ENCODE measurements at regions not wholly inside any gene's neighbourhood (a gene's known extent, or its start where the extent isn't known, plus 50 kb on each side); places are given as distances from the start of the nearest gene placed in this dataset.

DNA sequence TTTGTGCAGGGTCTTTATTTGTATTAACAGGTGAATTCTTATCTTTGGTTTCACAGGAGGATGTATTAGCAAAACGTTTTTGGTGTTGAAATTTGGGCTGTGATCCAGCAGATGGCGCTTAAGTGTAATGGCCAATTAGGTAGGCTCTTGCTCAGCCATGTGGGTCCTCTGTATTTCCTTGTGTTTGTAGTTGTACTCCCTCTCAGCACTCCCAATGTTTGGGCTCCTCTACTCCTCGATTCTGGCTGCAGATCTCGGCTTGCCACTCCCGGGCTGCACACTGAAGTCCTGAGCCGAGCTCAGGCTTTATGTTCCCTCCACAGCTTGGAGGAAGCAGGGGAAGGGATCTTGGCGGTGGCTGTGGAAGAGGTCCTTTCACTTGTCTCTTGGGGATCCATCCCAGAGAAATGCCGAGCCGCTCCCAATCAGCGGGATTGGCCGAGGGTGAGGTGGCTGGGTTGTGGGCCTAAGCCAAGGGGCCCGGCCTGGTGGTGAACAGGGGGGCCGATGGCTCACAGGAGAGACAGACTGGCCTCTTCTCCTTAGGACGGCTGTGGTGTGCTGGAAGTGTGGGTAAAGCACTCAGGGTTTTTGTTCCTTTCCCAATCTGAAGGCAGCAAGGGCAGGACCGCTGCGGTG, 133.7 kb downstream of the AEBP2 start:
- WGBS, 2 experiments (ENCODE audit: insufficient coverage in 2 of 2), result 64 to 75% methylated on average over 11 to 16 of the region's 16 CpGs
- Histone ChIP-seq H3K4me1 (ENCODE audit: control insufficient read depth, insufficient read depth, low read length, poor library complexity, severe bottlenecking) (peaks cover 10% of the 10 kb centered on the region), H3K36me3 (ENCODE audit: control insufficient read depth, insufficient read depth, low read length) (no peaks in the 10 kb centered on the region), H3K4me3 (ENCODE audit: extremely low read depth, insufficient read depth, low read length, poor library complexity, severe bottlenecking) (no peak overlapping the region), H3K27ac (ENCODE audit: low read depth, low read length, severe bottlenecking) (no peak overlapping the region), H3K9me3 (ENCODE audit: control insufficient read depth, low read length) (no peaks in the 10 kb centered on the region)

DNA sequence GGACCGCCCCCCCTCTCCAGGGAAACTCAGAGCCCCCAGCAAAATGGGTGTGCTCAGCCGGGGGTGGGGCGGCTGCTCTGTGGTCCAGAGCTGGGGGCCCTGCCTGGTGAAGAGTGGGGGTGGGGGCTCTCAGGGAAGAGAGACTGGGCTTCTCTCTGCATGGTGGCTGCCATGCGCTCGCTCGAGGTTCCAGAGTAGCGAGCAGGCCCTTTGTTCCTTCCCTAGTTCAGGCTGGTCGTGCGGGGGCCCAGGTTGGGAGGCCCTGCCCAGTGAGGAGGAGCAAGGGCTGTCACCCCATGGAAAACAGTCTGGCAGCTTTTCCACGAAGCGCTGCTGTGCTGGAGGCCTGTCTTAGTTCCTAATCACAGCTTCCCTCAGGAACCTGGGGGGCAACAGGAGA, 134.6 kb downstream of the AEBP2 start:
- no peaks in the 10 kb centered on the region for H3K36me3 ChIP-seq (ENCODE audit: control insufficient read depth, insufficient read depth, low read length)
- H3K4me1 ChIP-seq (ENCODE audit: control insufficient read depth, insufficient read depth, low read length, poor library complexity, severe bottlenecking), result peaks cover 10% of the 10 kb centered on the region
- WGBS, 2 experiments (ENCODE audit: insufficient coverage in 2 of 2), result 92 to 94% methylated on average over 6 to 9 of the region's 11 CpGs
- H3K9me3 ChIP-seq (ENCODE audit: control insufficient read depth, low read length), result no peaks in the 10 kb centered on the region
- no peak overlapping the region for H3K27ac ChIP-seq (ENCODE audit: low read depth, low read length, severe bottlenecking)
- H3K4me3 ChIP-seq (ENCODE audit: extremely low read depth, insufficient read depth, low read length, poor library complexity, severe bottlenecking), result no peak overlapping the region

DNA sequence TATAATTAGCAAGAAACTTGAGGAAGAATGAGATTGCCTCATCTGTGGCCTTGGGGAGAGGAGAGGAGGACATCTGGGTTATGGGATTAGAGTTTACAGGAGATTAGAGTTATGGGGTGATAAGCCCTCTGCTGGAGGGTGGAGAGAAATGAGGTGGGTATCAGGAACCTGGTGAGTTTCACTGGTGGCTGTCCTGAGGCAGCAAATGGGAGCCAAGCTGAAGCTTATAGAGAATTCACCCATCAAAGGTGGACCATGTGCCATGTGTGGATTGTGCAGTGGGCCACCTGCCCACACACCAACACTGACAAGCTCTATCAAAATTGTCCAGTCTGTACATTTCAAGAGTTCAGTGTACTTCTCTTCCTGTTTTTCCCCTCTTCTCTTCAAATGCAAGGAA, 135.3 kb downstream of the AEBP2 start:
- Histone ChIP-seq H3K4me1 (ENCODE audit: control insufficient read depth, insufficient read depth, low read length, poor library complexity, severe bottlenecking) (peaks cover 10% of the 10 kb centered on the region), H3K27ac (ENCODE audit: low read depth, low read length, severe bottlenecking) (peak overlapping the region; percentile 89), H3K4me3 (ENCODE audit: extremely low read depth, insufficient read depth, low read length, poor library complexity, severe bottlenecking) (no peak overlapping the region), H3K9me3 (ENCODE audit: control insufficient read depth, low read length) (no peaks in the 10 kb centered on the region), H3K36me3 (ENCODE audit: control insufficient read depth, insufficient read depth, low read length) (no peaks in the 10 kb centered on the region)

DNA sequence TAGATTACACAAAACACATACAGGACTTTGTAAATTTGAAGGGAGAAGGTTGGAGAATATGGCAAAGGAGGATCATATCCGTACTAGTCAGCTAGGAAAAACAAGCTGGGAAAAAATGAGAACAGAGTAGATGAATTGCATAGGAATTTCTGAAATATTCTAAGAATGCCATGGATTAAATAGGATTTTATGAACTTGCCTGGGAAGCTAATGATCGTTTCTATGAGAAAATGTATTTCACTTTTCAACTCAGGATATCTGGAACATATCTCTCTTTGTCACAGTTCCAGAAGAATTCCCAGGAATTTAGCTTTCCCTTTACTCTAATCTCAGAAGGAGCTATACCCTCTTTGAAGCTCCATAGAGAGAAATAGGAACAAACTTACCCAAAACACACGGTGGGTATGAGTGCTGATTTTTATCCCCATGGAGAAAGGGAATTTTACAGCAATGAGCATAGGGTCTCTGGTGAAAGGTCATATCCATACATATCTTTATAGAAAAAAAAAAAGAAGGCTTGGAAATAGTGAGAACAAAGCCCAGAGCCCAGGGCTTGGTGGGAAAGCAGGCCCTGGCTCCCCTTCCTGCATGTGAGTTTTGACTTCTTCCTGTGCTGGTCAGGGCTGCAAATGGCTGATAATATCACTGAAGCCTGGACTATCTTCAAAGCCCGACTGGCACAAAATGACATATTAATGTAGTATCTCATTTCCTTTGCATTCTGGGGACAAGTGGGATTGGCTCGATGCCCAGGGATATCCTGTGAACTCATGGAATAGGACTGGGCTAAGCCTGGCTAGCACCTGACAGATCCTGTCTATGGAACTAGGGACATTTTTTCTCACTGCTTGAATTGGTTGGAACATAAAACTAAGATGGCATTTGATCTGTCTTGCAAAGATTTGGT, 136.3 kb downstream of the AEBP2 start:
- Histone ChIP-seq H3K27ac (ENCODE audit: low read depth, low read length, severe bottlenecking) (peak overlapping the region; percentile 89), H3K4me1 (ENCODE audit: control insufficient read depth, insufficient read depth, low read length, poor library complexity, severe bottlenecking) (peaks cover 10% of the 10 kb centered on the region), H3K9me3 (ENCODE audit: control insufficient read depth, low read length) (no peaks in the 10 kb centered on the region), H3K4me3 (ENCODE audit: extremely low read depth, insufficient read depth, low read length, poor library complexity, severe bottlenecking) (no peak overlapping the region), H3K36me3 (ENCODE audit: control insufficient read depth, insufficient read depth, low read length) (no peaks in the 10 kb centered on the region)
- 86 to 95% methylated on average over 2 to 3 of the region's 5 CpGs for WGBS, 2 experiments (ENCODE audit: insufficient coverage in 2 of 2)

DNA sequence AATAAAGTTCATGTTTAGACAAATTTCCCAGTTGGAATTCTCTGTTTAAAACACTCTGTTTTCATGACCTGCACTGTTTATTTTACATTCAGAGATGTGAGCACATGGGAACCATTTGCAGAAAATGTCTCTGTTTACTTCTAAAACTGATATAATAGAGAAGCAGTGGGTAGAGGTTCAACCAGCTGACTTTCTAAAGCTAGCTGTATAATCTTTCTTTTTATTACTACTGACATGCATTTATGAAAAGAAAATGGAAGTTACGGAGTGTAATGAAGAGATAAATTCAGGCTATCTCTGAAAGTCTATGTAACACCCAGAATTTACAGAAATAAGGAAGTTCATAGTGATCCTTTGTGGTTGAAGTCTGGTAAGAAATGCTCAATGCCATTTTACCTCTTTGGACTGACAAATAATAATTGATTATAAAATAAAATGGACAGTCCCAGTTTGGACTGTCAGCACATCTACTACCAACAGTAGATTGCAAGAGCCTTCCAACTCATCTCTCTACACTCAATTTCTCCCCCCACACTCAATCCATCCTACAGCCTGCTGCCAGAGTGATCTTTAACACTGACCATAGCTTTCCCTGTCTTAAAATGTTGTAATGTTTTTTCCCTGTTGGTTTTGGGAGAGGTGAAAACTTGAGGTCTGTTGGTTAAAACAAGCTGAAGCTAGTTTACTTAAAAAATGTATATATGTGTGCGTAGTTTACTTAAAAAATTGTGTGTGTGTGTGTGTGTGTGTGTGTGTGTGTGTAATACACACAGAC, 137.4 kb downstream of the AEBP2 start:
- Histone ChIP-seq H3K9me3 (ENCODE audit: control insufficient read depth, low read length) (peaks cover 3% of the 10 kb centered on the region), H3K36me3 (ENCODE audit: control insufficient read depth, insufficient read depth, low read length) (no peaks in the 10 kb centered on the region), H3K27ac (ENCODE audit: low read depth, low read length, severe bottlenecking) (no peak overlapping the region), H3K4me3 (ENCODE audit: extremely low read depth, insufficient read depth, low read length, poor library complexity, severe bottlenecking) (no peak overlapping the region), H3K4me1 (ENCODE audit: control insufficient read depth, insufficient read depth, low read length, poor library complexity, severe bottlenecking) (peaks cover 10% of the 10 kb centered on the region)
- WGBS, 2 experiments (ENCODE audit: insufficient coverage in 2 of 2), result no CpG with 5 or more reads among the region's 2 CpGs

DNA sequence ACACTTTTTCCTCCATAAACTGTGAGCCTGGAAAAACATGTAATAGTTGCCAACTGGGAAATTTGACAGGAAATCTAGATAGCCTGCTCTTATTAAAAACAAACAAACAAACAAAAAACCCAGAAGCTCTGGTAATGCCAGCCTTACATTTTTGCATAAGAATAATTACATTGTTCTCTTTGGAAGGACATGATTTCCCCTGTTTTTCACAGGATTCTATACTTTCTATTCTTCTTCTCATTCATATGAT, 137.9 kb downstream of the AEBP2 start:
- peaks cover 10% of the 10 kb centered on the region for H3K4me1 ChIP-seq (ENCODE audit: control insufficient read depth, insufficient read depth, low read length, poor library complexity, severe bottlenecking)
- no peaks in the 10 kb centered on the region for H3K36me3 ChIP-seq (ENCODE audit: control insufficient read depth, insufficient read depth, low read length)
- no peak overlapping the region for H3K27ac ChIP-seq (ENCODE audit: low read depth, low read length, severe bottlenecking)
- no peak overlapping the region for H3K4me3 ChIP-seq (ENCODE audit: extremely low read depth, insufficient read depth, low read length, poor library complexity, severe bottlenecking)
- H3K9me3 ChIP-seq (ENCODE audit: control insufficient read depth, low read length), result peaks cover 6% of the 10 kb centered on the region

DNA sequence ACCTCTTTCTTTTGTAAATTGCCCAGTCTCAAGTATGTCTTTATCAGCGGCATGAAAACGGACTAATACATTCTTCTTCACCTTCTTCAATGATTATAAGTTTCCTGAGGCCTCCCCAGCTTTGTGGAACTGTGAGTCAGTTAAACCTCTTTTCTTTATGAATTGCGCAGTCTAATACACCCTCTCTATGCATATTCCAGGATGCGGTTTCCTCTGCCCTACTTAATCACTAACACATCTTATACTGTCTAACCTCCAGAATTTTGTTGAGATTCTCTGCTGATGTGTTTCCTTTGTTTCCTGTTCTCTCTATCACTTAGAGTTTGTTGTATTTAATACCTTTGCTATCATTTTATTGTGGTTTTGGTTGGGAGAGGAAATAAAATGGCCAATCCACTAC, 145.4 kb downstream of the AEBP2 start:
- Histone ChIP-seq H3K27ac (ENCODE audit: low read depth, low read length, severe bottlenecking) (no peak overlapping the region), H3K4me3 (ENCODE audit: extremely low read depth, insufficient read depth, low read length, poor library complexity, severe bottlenecking) (no peak overlapping the region), H3K9me3 (ENCODE audit: control insufficient read depth, low read length) (peaks cover 20% of the 10 kb centered on the region), H3K36me3 (ENCODE audit: control insufficient read depth, insufficient read depth, low read length) (no peaks in the 10 kb centered on the region), H3K4me1 (ENCODE audit: control insufficient read depth, insufficient read depth, low read length, poor library complexity, severe bottlenecking) (no peaks in the 10 kb centered on the region)
- 93 to 94% methylated on average over 4 of the region's 4 CpGs for WGBS, 2 experiments (ENCODE audit: insufficient coverage in 2 of 2)

DNA sequence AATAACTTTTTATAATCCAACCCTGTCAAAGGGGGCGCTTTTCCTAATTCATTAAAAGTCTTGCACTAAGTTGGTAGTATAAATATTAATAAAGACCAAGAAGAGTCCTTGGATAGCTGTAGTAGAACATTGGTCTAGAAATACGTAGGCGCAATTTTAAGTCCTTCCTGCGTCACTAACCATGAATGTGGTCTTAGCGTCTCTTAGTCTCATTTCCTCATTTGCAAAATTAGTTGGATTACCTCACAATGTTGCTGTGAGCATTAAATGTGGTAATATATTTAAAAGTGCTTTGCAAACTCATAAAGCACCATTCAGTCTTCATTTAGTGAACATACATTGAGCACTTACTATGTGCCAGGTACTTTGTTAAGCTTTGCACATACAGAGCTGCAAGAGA, 149.7 kb downstream of the AEBP2 start:
- H3K9me3 ChIP-seq (ENCODE audit: control insufficient read depth, low read length), result peaks cover 6% of the 10 kb centered on the region
- H3K27ac ChIP-seq (ENCODE audit: low read depth, low read length, severe bottlenecking), result no peak overlapping the region
- no peaks in the 10 kb centered on the region for H3K36me3 ChIP-seq (ENCODE audit: control insufficient read depth, insufficient read depth, low read length)
- WGBS, 2 experiments (ENCODE audit: insufficient coverage in 2 of 2), result 68 to 74% methylated on average over 3 of the region's 5 CpGs
- H3K4me1 ChIP-seq (ENCODE audit: control insufficient read depth, insufficient read depth, low read length, poor library complexity, severe bottlenecking), result no peaks in the 10 kb centered on the region
- H3K4me3 ChIP-seq (ENCODE audit: extremely low read depth, insufficient read depth, low read length, poor library complexity, severe bottlenecking), result no peak overlapping the region

DNA sequence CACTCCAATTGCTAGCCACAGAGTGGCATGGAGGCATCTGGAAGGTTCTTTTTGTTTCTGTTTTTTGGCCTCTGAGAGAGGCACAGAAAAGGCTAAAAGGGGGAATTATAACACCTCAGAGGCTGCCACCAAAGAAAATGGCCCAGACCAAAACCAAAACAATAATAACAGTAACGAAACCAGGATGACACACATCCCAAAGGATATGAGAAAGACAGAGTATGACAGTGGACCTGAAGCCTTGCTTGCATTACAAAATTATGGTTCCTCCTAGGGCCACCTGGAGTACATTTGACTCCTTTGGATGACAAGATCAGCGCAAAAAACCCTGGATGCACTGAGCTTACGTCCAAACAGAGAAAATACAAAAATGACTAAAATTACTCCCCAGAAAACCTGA, 152.7 kb downstream of the AEBP2 start:
- Histone ChIP-seq H3K4me1 (ENCODE audit: control insufficient read depth, insufficient read depth, low read length, poor library complexity, severe bottlenecking) (no peaks in the 10 kb centered on the region), H3K36me3 (ENCODE audit: control insufficient read depth, insufficient read depth, low read length) (no peaks in the 10 kb centered on the region), H3K4me3 (ENCODE audit: extremely low read depth, insufficient read depth, low read length, poor library complexity, severe bottlenecking) (no peak overlapping the region), H3K27ac (ENCODE audit: low read depth, low read length, severe bottlenecking) (no peak overlapping the region), H3K9me3 (ENCODE audit: control insufficient read depth, low read length) (no peaks in the 10 kb centered on the region)
- WGBS, 2 experiments (ENCODE audit: insufficient coverage in 2 of 2), result 87 to 100% methylated on average over 1 to 2 of the region's 3 CpGs

DNA sequence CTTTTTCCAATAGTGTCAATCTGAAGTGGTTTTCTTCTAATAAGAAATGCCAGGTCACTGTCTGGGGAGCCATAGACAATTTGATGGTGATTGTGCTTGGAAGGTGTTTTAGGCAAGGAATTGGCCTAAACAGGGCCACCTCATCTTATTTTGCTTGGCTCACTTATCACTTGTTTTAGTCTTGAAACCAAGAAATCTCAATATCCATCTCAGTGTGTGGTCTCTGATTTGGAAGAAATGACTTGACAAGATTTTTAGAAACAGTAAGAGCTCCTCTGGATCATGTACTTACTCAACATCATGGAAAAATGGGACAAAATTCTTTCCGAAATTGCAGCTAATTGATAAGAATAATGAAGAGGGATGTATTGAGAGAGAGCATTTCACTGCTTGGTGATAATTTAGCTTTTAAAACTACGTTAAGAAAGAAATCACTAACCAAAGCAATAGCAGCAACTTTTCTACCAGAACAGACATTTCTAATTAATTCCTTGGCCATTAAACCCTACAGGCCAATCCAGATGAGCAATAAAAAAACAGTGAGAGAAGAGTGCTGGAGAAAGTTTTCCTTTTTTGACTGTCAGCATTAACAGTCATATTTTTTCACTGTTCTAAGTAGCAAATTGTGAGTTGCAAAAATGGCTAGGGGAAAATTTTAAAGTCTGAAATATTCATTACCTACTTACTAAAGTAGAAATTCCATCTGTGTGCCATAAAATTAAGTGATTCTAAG, 157.3 kb downstream of the AEBP2 start:
- whole genome bisulfite sequencing, 2 experiments (ENCODE audit: insufficient coverage in 2 of 2), result no CpG with 5 or more reads among the region's 2 CpGs
- Histone ChIP-seq H3K27ac (ENCODE audit: low read depth, low read length, severe bottlenecking) (no peak overlapping the region), H3K4me3 (ENCODE audit: extremely low read depth, insufficient read depth, low read length, poor library complexity, severe bottlenecking) (no peak overlapping the region), H3K4me1 (ENCODE audit: control insufficient read depth, insufficient read depth, low read length, poor library complexity, severe bottlenecking) (no peaks in the 10 kb centered on the region), H3K9me3 (ENCODE audit: control insufficient read depth, low read length) (no peaks in the 10 kb centered on the region), H3K36me3 (ENCODE audit: control insufficient read depth, insufficient read depth, low read length) (no peaks in the 10 kb centered on the region)
